Tibial nerve (tissue), 4 donors: ENCODE measurements at regions not wholly inside any gene's neighbourhood (a gene's known extent, or its start where the extent isn't known, plus 50 kb on each side); places are given as distances from the start of the nearest gene placed in this dataset.

Experiments used
- CTCF ChIP-seq, 5 experiments: fragments of 200-600 bp in 3 of 5; fragments of 450-650 bp in 2 of 5; sonication (generic) in 3 of 5; IDR thresholded peaks; one replicate each; pipeline ENCODE4 v1.5.1; 2016 to 2019; ENCODE audit warnings: antibody characterized with exemption in 5 of 5, mild to moderate bottlenecking in 3 of 5, moderate library complexity in 2 of 5
- EP300 ChIP-seq, 2 donors: sonication (generic); formaldehyde crosslinking; IDR thresholded peaks; one replicate each; pipeline ENCODE4 v1.6.1; 2017; ENCODE audit warnings: antibody characterized with exemption in 2 of 2, mild to moderate bottlenecking in 1 of 2
- POLR2A ChIP-seq, 2 donors: fragments of 450-650 bp; IDR thresholded peaks; one replicate each; pipeline ENCODE4 v1.6.1; 2017; ENCODE audit warnings: antibody characterized with exemption in 2 of 2, mild to moderate bottlenecking in 2 of 2, moderate library complexity in 2 of 2

- no peak for TF ChIP-seq CTCF (IDR thresholded peaks at IDR 0.05)
- no peak for TF ChIP-seq POLR2A (IDR thresholded peaks at IDR 0.05)
- TF ChIP-seq EP300 (IDR thresholded peaks at IDR 0.05) = no peak
Observed at GRCh38 chr21:22444990-22445389, 1446.8 kb downstream of the NCAM2 start.
